OCI-LY1 (cell line): ENCODE measurements at regions not wholly inside any gene's neighbourhood (a gene's known extent, or its start where the extent isn't known, plus 50 kb on each side); places are given as distances from the start of the nearest gene placed in this dataset.

Source experiments
- H2AFZ ChIP-seq: fragments of 200-600 bp; sonication (generic), shearing (Covaris generic); 2 replicates; pipeline ENCODE4 v1.6.0; 2014; ENCODE audit warnings: antibody characterized with exemption, mild to moderate bottlenecking, low read length
- H3F3A ChIP-seq: fragments of 200-600 bp; sonication (generic), shearing (Covaris generic); 2 replicates; pipeline ENCODE4 v1.6.0; 2014; ENCODE audit warnings: mild to moderate bottlenecking, antibody characterized with exemption, low read length, moderate library complexity; ENCODE audit not compliant: insufficient read depth
- H3K27ac ChIP-seq: fragments of 200-600 bp; sonication (generic); 2 replicates; pipeline ENCODE4 v1.5.1; 2014; ENCODE audit warnings: low read length, mixed run types, mild to moderate bottlenecking, low read depth; ENCODE audit not compliant: poor library complexity, severe bottlenecking
- H3K27me3 ChIP-seq: fragments of 200-600 bp; sonication (generic); 2 replicates; pipeline ENCODE4 v1.6.0; 2014; ENCODE audit warnings: antibody characterized with exemption, mild to moderate bottlenecking, low read length, moderate library complexity; ENCODE audit not compliant: insufficient read depth
- H3K36me3 ChIP-seq: fragments of 200-600 bp; sonication (generic); 2 replicates; pipeline ENCODE4 v1.6.1; 2014; ENCODE audit warnings: mild to moderate bottlenecking, antibody characterized with exemption, low read length, moderate library complexity, mixed read lengths; ENCODE audit not compliant: insufficient read depth
- H3K4me1 ChIP-seq: fragments of 200-600 bp; sonication (generic); 2 replicates; pipeline ENCODE4 v1.5.1; 2014; ENCODE audit warnings: mild to moderate bottlenecking, low read length, moderate library complexity; ENCODE audit not compliant: insufficient read depth, severe bottlenecking
- H3K4me2 ChIP-seq: fragments of 200-600 bp; sonication (generic), shearing (Covaris generic); 2 replicates; pipeline ENCODE4 v1.6.1; 2014; ENCODE audit warnings: low read length
- H3K4me3 ChIP-seq: fragments of 200-600 bp; sonication (generic); 2 replicates; pipeline ENCODE4 v1.5.1; 2014; ENCODE audit warnings: low read length, low read depth, mild to moderate bottlenecking, mixed read lengths; ENCODE audit not compliant: poor library complexity, severe bottlenecking
- H3K79me2 ChIP-seq: fragments of 200-600 bp; shearing (Covaris generic); 2 replicates; pipeline ENCODE4 v1.6.1; 2016; ENCODE audit warnings: mixed run types, low read length, mixed read lengths; ENCODE audit not compliant: insufficient read depth
- H3K9ac ChIP-seq: fragments of 200-600 bp; sonication (generic), shearing (Covaris generic); 2 replicates; pipeline ENCODE4 v1.6.1; 2014; ENCODE audit warnings: mild to moderate bottlenecking, low read length, mixed read lengths
- H3K9me2 ChIP-seq: fragments of 200-600 bp; sonication (generic), shearing (Covaris generic); 2 replicates; pipeline ENCODE4 v1.6.1; 2014; ENCODE audit warnings: low read depth, mild to moderate bottlenecking, low read length, mixed read lengths
- H3K9me3 ChIP-seq: fragments of 200-600 bp; shearing (Covaris generic); 2 replicates; pipeline ENCODE4 v1.6.1; 2014; ENCODE audit warnings: low read length, mixed read lengths
- H4K20me1 ChIP-seq: fragments of 200-600 bp; sonication (generic), shearing (Covaris generic); 2 replicates; pipeline ENCODE4 v1.6.0; 2016; ENCODE audit warnings: mild to moderate bottlenecking, low read length; ENCODE audit not compliant: insufficient read depth
- EZH2 ChIP-seq: fragments of 200-600 bp; sonication (generic), shearing (Covaris generic); IDR thresholded peaks from 2 replicates; pipeline ENCODE4 v1.8.0; 2017; ENCODE audit warnings: borderline replicate concordance, mixed run types, mild to moderate bottlenecking, antibody characterized with exemption, low read length, moderate library complexity, mixed read lengths
- TF ChIP-seq, protein P1 (sequence below): fragments of 200-600 bp; sonication (generic), shearing (Covaris generic); IDR thresholded peaks from 2 replicates; pipeline ENCODE4 v1.5.1; 2017; ENCODE audit warnings: mild to moderate bottlenecking, antibody characterized with exemption, low read length, moderate library complexity, mixed read lengths

- no peaks in the 10 kb centered on the region for H3K4me1 ChIP-seq
- H3K4me3 ChIP-seq: no peak overlapping the region
- H3K27ac ChIP-seq: no peak overlapping the region
- H3F3A ChIP-seq: no peaks in the 10 kb centered on the region
- no peak overlapping the region for H2AFZ ChIP-seq
- no peaks in the 10 kb centered on the region for H3K79me2 ChIP-seq
- no peak overlapping the region for H3K4me2 ChIP-seq
- H4K20me1 ChIP-seq: no peaks in the 10 kb centered on the region
- no peaks in the 10 kb centered on the region; the same call in 1 of the 2 replicates for H3K36me3 ChIP-seq
- TF ChIP-seq, protein P1, sequence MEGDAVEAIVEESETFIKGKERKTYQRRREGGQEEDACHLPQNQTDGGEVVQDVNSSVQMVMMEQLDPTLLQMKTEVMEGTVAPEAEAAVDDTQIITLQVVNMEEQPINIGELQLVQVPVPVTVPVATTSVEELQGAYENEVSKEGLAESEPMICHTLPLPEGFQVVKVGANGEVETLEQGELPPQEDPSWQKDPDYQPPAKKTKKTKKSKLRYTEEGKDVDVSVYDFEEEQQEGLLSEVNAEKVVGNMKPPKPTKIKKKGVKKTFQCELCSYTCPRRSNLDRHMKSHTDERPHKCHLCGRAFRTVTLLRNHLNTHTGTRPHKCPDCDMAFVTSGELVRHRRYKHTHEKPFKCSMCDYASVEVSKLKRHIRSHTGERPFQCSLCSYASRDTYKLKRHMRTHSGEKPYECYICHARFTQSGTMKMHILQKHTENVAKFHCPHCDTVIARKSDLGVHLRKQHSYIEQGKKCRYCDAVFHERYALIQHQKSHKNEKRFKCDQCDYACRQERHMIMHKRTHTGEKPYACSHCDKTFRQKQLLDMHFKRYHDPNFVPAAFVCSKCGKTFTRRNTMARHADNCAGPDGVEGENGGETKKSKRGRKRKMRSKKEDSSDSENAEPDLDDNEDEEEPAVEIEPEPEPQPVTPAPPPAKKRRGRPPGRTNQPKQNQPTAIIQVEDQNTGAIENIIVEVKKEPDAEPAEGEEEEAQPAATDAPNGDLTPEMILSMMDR: no peak
- TF ChIP-seq EZH2: no peak
- H3K27me3 ChIP-seq: no peaks in the 10 kb centered on the region; the same call in 1 of the 2 replicates
- no peaks in the 10 kb centered on the region for H3K9me2 ChIP-seq
- H3K9ac ChIP-seq: no peak overlapping the region
- H3K9me3 ChIP-seq: no peaks in the 10 kb centered on the region
Measured at GRCh38 chr20:51258582-51259165, 235.8 kb upstream of the KCNG1 start.

DNA sequence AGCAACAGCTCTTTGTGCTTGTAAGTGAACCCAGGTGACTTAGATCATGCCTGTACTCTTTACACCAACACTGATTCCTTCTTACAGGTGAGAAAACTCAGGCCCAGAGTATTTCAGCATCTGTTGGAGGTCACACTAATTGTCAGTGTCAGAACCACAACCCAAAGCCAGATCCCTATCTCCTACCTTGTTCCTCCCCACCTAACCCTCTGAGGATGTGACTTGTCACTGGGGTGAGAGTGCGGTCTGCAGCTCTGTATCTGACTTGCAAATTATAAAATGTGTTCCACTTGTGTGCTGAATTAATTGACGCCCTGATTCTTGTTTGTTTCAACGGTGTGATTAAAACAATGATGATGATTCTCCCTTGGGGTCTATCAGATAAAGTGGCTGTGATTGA, 232.5 kb upstream of the KCNG1 start:
- H3K9me3 ChIP-seq: no peaks in the 10 kb centered on the region
- peaks cover 7% of the 10 kb centered on the region; the same call in 1 of the 2 replicates for H3K27me3 ChIP-seq
- H3K79me2 ChIP-seq: no peaks in the 10 kb centered on the region
- no peak overlapping the region for H3K4me3 ChIP-seq
- no peaks in the 10 kb centered on the region for H3K9me2 ChIP-seq
- H3K4me1 ChIP-seq: no peaks in the 10 kb centered on the region
- H4K20me1 ChIP-seq: no peaks in the 10 kb centered on the region
- no peak for TF ChIP-seq EZH2
- TF ChIP-seq, protein P1: no peak
- H3K36me3 ChIP-seq: no peaks in the 10 kb centered on the region; the same call in 1 of the 2 replicates
- no peak overlapping the region for H3K4me2 ChIP-seq
- no peak overlapping the region for H2AFZ ChIP-seq
- H3K9ac ChIP-seq: no peak overlapping the region
- H3F3A ChIP-seq: no peaks in the 10 kb centered on the region
- no peak overlapping the region for H3K27ac ChIP-seq

GRCh38 chr20:51253280-51253679, 230.4 kb upstream of the KCNG1 start:
- Histone ChIP-seq H3K9ac (no peak overlapping the region), H3K4me2 (no peak overlapping the region), H3K27ac (no peak overlapping the region), H3K9me2 (no peaks in the 10 kb centered on the region), H4K20me1 (no peaks in the 10 kb centered on the region), H3K79me2 (no peaks in the 10 kb centered on the region), H3K36me3 (no peaks in the 10 kb centered on the region; the same call in 1 of the 2 replicates), H3K4me1 (no peaks in the 10 kb centered on the region), H2AFZ (no peak overlapping the region), H3K27me3 (peaks cover 7% of the 10 kb centered on the region; the same call in 1 of the 2 replicates), H3K9me3 (no peaks in the 10 kb centered on the region), H3F3A (no peaks in the 10 kb centered on the region), H3K4me3 (no peak overlapping the region)
- TF ChIP-seq, protein P1: no peak
